K562 (cell line): ENCODE measurements at regions not wholly inside any gene's neighbourhood (a gene's known extent, or its start where the extent isn't known, plus 50 kb on each side); places are given as distances from the start of the nearest gene placed in this dataset.

Source experiments
- ATAC-seq: fragments of 200-7000 bp; cut with Tn5 transposase; 3 replicates; pipeline ENCODE4 v1.9.1; 2020; ENCODE audit warnings: moderate library complexity
- BruUV-seq: library from RNA; stranded (reverse); fragments of 400-500 nt; replicated peaks from 2 replicates; lab custom pipeline; 2021; lab: Mats Ljungman, UMichigan
- CTCF ChIA-PET: fragments of 300-600 bp; formaldehyde crosslinking; extraction: SDS; loops from one replicate; lab custom pipeline; 2021; ENCODE audit warnings: low intra/inter-chr PET ratio; lab: Yijun Ruan, JAX
- POLR2A ChIA-PET: fragments of 300-600, 350-650 bp; sonication (Branson Sonifier 250); formaldehyde crosslinking; extraction: SDS; loops from one replicate; lab custom pipeline; 2021; ENCODE audit warnings: antibody characterized with exemption, inconsistent platforms; lab: Yijun Ruan, JAX
- DNase-seq, 4 experiments: peaks; one replicate each; pipeline versions ENCODE4 v3.0.0 to v3.0.0-alpha.2; 2011 to 2018; ENCODE audit warnings: low spot score in 3 of 4, mixed read lengths in 3 of 4; ENCODE audit errors: extremely low read depth in 1 of 4
- FAIRE-seq: peaks from 2 replicates; lab custom pipeline; 2011; peaks lifted over from hg19 to GRCh38; lab: Jason Lieb, UNC
- H2AFZ ChIP-seq: 2 replicates; pipeline ENCODE4 v1.6.0; 2011; ENCODE audit warnings: low read depth, low read length, control low read depth, inconsistent platforms
- H3K27ac ChIP-seq: fragments of 200-600 bp; 3 replicates; pipeline ENCODE4 v1.8.0; 2011; ENCODE audit warnings: low read depth, mild to moderate bottlenecking, control low read depth, inconsistent platforms, low read length, moderate library complexity, mixed read lengths; ENCODE audit errors: extremely low read depth
- H3K27me3 ChIP-seq, 2 experiments: fragments of 300-600 bp in 1 of 2; 2 replicates in 1 of 2; 3 replicates in 1 of 2; pipeline versions ENCODE4 v1.6.0 to v1.8.0; 2011; ENCODE audit warnings: inconsistent platforms in 2 of 2, low read length in 2 of 2, mild to moderate bottlenecking in 1 of 2, mixed read lengths in 1 of 2, moderate library complexity in 1 of 2; ENCODE audit not compliant: control insufficient read depth in 2 of 2, insufficient read depth in 2 of 2
- H3K36me3 ChIP-seq: fragments of 300-600 bp; 3 replicates; pipeline ENCODE4 v1.8.0; 2011; ENCODE audit warnings: mild to moderate bottlenecking, low read length, inconsistent platforms; ENCODE audit not compliant: control insufficient read depth, insufficient read depth
- H3K4me1 ChIP-seq, 2 experiments: fragments of 200-600 bp in 1 of 2; replicated peaks in 1 of 2; 2 replicates in 1 of 2; 3 replicates in 1 of 2; pipeline versions ENCODE4 v1.5.1 to v1.8.0; 2011; ENCODE audit warnings: inconsistent platforms in 2 of 2, low read length in 2 of 2, mild to moderate bottlenecking in 1 of 2, mixed read lengths in 1 of 2, moderate library complexity in 1 of 2; ENCODE audit not compliant: control insufficient read depth in 2 of 2, insufficient read depth in 2 of 2
- H3K4me2 ChIP-seq: 2 replicates; pipeline ENCODE4 v1.6.1; 2011; ENCODE audit warnings: low read length, control low read depth, inconsistent platforms, mixed read lengths; ENCODE audit not compliant: insufficient read depth
- H3K4me3 ChIP-seq: fragments of 200-600 bp; sonication (generic), shearing (Covaris generic); 2 replicates; pipeline ENCODE4 v1.5.1; 2016; ENCODE audit warnings: control low read depth, inconsistent platforms
- H3K79me2 ChIP-seq: fragments of 200-600 bp; 3 replicates; pipeline ENCODE4 v1.8.0; 2011; ENCODE audit warnings: low read length, inconsistent platforms; ENCODE audit not compliant: control insufficient read depth, insufficient read depth
- H3K9ac ChIP-seq, 2 experiments: 2 replicates each; pipeline versions ENCODE4 v1.6.0 to v1.6.1; 2011; ENCODE audit warnings: low read depth in 2 of 2, low read length in 2 of 2, control low read depth in 1 of 2, inconsistent platforms in 1 of 2, mild to moderate bottlenecking in 1 of 2, mixed read lengths in 1 of 2; ENCODE audit not compliant: insufficient read depth in 1 of 2
- H3K9me1 ChIP-seq: one replicate; pipeline ENCODE4 v1.6.0; 2011; ENCODE audit warnings: inconsistent platforms, mild to moderate bottlenecking, low read length, moderate library complexity; ENCODE audit not compliant: control insufficient read depth, insufficient read depth
- H3K9me3 ChIP-seq: replicated peaks from 2 replicates; pipeline ENCODE4 v1.5.1; 2011; ENCODE audit warnings: low read depth, low read length, inconsistent platforms; ENCODE audit not compliant: control insufficient read depth, insufficient read depth
- H4K20me1 ChIP-seq: replicated peaks from 2 replicates; pipeline ENCODE4 v1.6.1; 2011; ENCODE audit warnings: low read length, inconsistent platforms, mixed read lengths; ENCODE audit not compliant: control insufficient read depth, insufficient read depth
- CUX1 ChIP-seq: fragments of 200-800 bp; sonication (Bioruptor generic); IDR thresholded peaks from 2 replicates; pipeline ENCODE4 v1.6.1; 2016; ENCODE audit warnings: missing genetic modification characterization, missing compliant biosample characterization
- DNMT1 ChIP-seq: fragments of 450-650 bp; IDR thresholded peaks from 2 replicates; pipeline ENCODE4 v1.6.1; 2016; ENCODE audit warnings: antibody characterized with exemption, mild to moderate bottlenecking
- EP400 ChIP-seq: fragments of 450-650 bp; IDR thresholded peaks from 2 replicates; pipeline ENCODE4 v1.6.1; 2017; ENCODE audit warnings: antibody characterized with exemption, mild to moderate bottlenecking, moderate library complexity
- KLF1 ChIP-seq: fragments of 450-650 bp; IDR thresholded peaks from 2 replicates; pipeline ENCODE4 v1.6.1; 2016; ENCODE audit warnings: missing genetic modification characterization, missing compliant biosample characterization
- RBM25 ChIP-seq: fragments of 200-400 bp; formaldehyde crosslinking; IDR thresholded peaks from 2 replicates; pipeline ENCODE4 v1.6.1; 2018; ENCODE audit warnings: low read length, low read depth, moderate library complexity; ENCODE audit not compliant: severe bottlenecking
- SMARCA4 ChIP-seq: fragments of 450-650 bp; IDR thresholded peaks from 2 replicates; pipeline ENCODE4 v1.6.1; 2016
- ZEB2 ChIP-seq: fragments of 450-650 bp; IDR thresholded peaks from 2 replicates; pipeline ENCODE4 v1.6.1; 2016
- ZNF830 ChIP-seq: fragments of 250-450 bp; sonication (Bioruptor Pico); IDR thresholded peaks from 2 replicates; pipeline ENCODE4 v1.5.0; 2021; ENCODE audit warnings: mild to moderate bottlenecking
- WGBS: fragments of 100-300 bp; shearing (Covaris generic); methylation state at CpG from one replicate; pipeline ENCODE4 v1.1.6; 2016; ENCODE audit warnings: low coverage, mixed read lengths; ENCODE audit not compliant: insufficient coverage; ENCODE audit errors: missing lambda C conversion rate; 5-methylcytosine and 5-hydroxymethylcytosine counted together
- in situ Hi-C: fragments of 300-500 bp; cut with MboI; formaldehyde crosslinking; loops from 4 replicates; pipeline ENCODE4 v1.15.0; 2018; ENCODE audit warnings: inconsistent platforms, mixed read lengths
- intact Hi-C: fragments of 100-400 bp; cut with micrococcal nuclease; formaldehyde crosslinking; loops from 2 replicates; pipeline ENCODE4 v1.14.2; 2022
- TF ChIP-seq, protein P1 (sequence below): fragments of 250-450 bp; sonication (Bioruptor Pico); IDR thresholded peaks from 2 replicates; pipeline ENCODE4 v1.5.0; 2021
- TF ChIP-seq, protein P2 (sequence below): sonication (generic); formaldehyde crosslinking; IDR thresholded peaks from 2 replicates; pipeline ENCODE4 v1.8.0; 2022; ENCODE audit warnings: missing genetic modification reagents, mild to moderate bottlenecking, borderline replicate concordance

GRCh38 chr12:83404521-83404920 is 717.8 kb downstream of the TMTC2 start:
- CTCF ChIA-PET = no interaction called here
- Histone ChIP-seq H3K9ac (no peak overlapping the region), H3K4me3 (no peak overlapping the region)
- 3% methylated on average over 3 of the region's 3 CpGs for WGBS
- TF ChIP-seq RBM25 = no peak
- no peak for TF ChIP-seq DNMT1
- TF ChIP-seq KLF1 = no peak
- TF ChIP-seq EP400 = no peak
- no peak for TF ChIP-seq ZNF830 (CRISPR knock-in tag)
- TF ChIP-seq SMARCA4 = no peak
- TF ChIP-seq, protein P1, sequence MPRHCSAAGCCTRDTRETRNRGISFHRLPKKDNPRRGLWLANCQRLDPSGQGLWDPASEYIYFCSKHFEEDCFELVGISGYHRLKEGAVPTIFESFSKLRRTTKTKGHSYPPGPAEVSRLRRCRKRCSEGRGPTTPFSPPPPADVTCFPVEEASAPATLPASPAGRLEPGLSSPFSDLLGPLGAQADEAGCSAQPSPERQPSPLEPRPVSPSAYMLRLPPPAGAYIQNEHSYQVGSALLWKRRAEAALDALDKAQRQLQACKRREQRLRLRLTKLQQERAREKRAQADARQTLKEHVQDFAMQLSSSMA (CRISPR knock-in tag) = no peak
- no peak for TF ChIP-seq CUX1
- no peak for TF ChIP-seq ZEB2
- TF ChIP-seq, protein P2, sequence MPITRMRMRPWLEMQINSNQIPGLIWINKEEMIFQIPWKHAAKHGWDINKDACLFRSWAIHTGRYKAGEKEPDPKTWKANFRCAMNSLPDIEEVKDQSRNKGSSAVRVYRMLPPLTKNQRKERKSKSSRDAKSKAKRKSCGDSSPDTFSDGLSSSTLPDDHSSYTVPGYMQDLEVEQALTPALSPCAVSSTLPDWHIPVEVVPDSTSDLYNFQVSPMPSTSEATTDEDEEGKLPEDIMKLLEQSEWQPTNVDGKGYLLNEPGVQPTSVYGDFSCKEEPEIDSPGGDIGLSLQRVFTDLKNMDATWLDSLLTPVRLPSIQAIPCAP (CRISPR knock-in tag) = no peak
- TF ChIP-seq, all 486 proteins: peak for 0
- Histone ChIP-seq H3K27me3 (no peaks in the 10 kb centered on the region), H2AFZ (no peak overlapping the region), H4K20me1 (no peaks in the 10 kb centered on the region), H3K36me3 (no peaks in the 10 kb centered on the region), H3K79me2 (no peaks in the 10 kb centered on the region), H3K9me3 (no peaks in the 10 kb centered on the region), H3K4me1 (no peaks in the 10 kb centered on the region), H3K27ac (no peak overlapping the region), H3K4me2 (no peak overlapping the region), H3K9me1 (no peaks in the 10 kb centered on the region)
- DNase-seq (no peak), FAIRE-seq (no peak), ATAC-seq (no peak)
- in situ Hi-C loops = no loop called here
- no TSS peak for BruUV-seq
- intact Hi-C loops = no loop called here
- POLR2A ChIA-PET = no interaction called here
